Hypothalamus (tissue), 51 donors: ENCODE measurements at regions not wholly inside any gene's neighbourhood (a gene's known extent, or its start where the extent isn't known, plus 50 kb on each side); places are given as distances from the start of the nearest gene placed in this dataset.
"Not testable (repeated sequence)": the region's sequence is repeated elsewhere in the genome, so short reads cannot be mapped to it uniquely, and the experiment has no call there.

ENCODE experiments used
- DNase-seq, 51 donors: peaks; one replicate each; lab custom pipeline; 2025; lab: John Stamatoyannopoulos, UW

DNA sequence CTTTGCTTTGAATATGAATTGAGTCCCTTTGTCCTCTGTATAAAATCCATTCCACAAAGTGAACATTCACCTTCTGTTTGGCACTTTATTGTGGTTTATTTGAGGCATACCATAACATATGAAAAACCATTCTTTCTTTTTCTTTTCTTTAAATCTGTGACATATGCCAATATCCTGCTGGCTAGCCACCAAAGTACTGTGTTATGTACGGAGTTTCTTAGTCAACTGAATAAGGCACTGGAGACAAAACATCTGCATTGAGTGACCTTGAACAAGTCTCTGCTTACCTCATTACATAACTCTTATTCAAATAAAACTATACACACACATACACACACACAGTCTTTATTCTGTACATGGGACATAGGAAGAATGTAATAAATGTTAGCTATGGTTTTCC, 872.8 kb downstream of the C4orf33 start:
- DNase-seq = no peak

DNA sequence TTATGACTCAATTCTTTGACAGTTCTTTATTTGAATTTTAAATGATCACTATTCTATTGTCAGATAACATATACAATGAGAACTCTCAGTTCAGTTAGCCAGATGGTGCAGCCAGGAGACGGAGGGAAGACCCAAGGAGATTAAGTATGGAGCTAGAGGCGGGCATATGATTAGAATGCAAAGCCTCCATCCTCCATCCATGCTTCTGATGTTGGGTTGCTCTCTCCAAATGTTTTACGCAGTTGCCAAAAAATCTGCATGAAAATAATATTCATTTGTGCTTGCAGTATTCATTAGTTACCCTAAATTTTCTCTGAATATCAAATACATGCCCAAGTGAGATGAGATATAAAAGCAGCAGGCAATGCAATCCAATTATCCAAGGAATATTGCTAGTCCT, 874.8 kb downstream of the C4orf33 start:
- DNase-seq = no peak

DNA sequence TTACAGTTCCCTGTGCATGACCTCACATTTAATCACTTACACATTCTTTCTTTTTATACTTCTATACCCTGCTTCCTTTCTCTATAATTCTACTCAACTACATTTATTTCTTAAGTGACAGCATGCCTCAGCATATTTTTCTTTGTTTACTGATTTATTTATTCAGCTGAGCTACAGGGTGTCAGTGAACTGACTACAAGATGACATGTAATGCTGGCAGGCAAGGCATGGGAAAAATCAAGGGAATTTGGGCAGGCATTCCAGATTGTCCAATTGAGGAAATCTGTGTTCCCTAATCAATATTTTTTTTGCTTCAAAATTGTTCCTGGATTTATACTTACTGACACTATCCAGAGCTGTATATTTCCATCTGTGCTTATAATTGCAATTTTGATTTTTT, 875.5 kb downstream of the C4orf33 start:
- DNase-seq = no peak

DNA sequence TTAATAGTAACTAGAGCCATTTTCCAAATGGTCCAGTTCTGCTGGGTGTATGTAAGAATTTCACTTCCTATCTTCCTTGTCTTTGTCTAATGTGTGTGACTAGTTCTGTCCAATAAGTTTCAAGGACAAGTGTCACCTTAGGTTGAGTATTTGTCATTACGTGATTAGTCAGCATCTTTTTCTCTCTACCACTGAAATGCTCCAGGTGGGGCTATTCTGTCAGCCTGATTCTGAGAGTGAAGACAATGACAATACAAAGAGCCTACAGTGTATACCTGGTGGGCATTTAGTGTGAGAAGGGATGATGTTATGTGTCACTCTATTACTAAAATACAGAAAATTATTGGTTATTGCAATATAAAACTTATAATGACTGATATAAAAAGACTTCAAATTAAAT, 876.3 kb downstream of the C4orf33 start:
- no peak for DNase-seq

DNA sequence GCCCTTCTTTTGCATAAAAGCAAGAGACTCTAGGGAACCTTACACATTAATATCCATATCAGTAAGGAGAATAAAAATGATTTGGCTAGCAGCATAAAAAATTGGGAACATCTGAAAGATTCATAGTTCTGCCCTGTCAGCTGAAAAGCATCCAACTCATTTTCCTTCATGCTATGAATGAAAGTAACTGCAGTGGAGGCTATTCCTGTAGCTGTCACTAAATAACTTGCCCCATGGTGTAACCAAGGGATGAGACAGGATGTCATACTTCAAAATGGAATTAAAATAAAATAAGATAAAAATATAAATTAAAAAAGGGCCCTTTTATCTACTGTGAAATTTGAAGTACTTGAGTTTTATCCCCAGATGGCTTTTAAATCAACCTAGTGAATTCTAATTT, 878.8 kb downstream of the C4orf33 start:
- DNase-seq = no peak

DNA sequence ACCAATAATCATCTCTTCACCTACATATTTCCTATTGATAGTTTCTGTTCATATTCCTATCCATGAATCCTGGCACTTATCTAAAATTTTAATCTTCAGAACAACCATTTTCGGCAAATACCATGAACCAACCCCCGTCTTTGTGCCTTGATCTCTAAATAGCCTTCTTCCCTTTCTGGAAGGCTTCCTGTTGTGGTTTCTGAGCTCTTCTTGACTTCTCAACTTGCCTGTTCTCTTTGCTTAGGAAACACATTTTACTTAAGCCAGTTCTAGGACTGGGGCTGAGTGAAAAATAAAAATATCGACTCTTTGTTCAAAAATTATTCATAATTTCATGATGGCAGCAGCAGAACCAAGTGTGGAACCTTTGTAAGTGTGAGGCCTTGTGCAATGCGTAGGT, 882.4 kb downstream of the C4orf33 start:
- no peak for DNase-seq

DNA sequence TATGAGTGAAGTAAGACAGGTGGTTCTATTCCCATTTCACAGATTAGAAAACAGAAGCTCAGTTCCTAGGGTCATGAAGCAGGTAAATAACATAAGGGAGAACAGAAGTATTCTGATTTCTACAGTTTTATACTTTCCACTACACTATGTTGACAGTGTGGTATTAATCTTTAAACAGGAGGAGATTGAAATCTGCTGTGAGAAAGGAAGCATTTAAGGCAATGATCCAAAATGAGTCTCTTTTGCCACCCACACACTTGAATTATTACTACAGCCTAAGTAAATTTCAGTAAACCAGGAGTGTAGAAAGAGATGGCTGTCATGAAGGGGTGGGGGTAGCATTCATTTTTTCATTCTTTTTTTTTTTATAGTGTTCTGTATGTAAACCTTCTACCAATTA, 893.0 kb downstream of the C4orf33 start:
- DNase-seq = no peak

DNA sequence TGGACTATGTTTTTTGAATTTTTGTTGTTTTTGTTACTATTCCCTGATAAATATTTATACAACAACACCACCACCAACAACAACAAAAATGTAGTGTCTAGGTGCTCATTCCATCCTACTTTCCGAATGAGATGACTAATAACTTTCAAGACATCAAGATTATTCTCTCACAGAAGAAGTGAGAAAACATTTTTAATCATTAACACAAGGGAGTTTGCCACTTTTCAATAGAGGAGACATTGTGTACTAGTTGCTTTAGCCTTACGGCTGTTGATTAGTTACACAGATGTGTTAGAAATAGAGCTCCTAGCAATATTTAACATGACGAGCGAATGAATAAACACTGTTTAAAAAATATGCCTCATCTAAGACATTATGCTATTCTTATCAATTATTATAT, 898.8 kb downstream of the C4orf33 start:
- no peak for DNase-seq

DNA sequence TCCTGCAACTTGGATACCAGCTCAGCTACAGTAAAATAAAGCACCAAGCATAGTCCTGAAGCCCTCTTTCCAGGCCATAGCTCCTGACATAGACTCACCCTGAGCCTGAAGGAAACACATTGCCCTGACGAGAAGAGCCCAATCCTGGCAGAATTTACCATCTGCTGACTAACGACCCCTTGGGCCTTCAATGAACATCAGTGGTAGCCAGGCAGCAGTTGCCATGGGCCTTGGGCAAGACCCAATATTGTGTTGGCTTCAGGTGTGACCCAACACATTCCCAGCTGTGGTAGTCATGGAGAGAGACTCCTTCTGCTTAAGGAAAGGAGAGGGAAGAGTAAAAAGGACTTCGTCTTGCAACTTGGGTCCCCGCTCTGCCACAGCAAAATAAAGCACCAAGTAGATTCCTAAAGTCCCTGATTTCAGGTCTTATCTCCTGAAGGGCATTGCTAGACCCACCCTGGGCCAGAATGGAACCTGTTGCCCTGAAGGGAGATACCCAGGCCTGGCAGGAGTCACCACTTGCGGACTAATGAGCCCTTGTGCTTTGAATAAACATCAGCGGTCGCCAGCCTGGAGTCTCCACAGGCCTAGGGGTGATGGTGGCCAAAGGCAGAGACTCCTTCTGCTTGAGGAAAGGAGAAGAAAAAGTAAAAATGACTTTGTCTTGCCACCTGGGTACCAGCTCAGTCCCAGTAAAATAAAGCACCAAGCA, 902.6 kb downstream of the C4orf33 start:
- no peak for DNase-seq

DNA sequence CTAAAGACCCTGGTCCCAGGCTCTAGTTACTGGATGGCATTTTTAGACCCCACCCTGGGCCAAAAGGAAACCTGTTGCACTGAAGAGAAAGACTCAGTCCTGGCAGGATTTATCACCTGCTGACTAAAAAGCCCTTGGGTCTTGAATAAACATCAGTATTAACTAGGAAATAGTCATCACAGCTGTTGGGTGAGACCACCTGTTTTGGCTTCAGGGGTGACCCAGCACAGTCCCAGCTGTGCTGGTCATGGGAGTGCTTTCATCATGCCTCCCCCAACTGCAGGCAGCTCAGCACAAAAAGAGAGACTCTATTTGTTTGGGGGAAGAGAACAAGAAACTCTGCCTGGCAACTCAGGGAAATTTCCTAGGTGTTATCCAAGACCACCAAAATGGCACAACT, 903.2 kb downstream of the C4orf33 start:
- DNase-seq = no peak

DNA sequence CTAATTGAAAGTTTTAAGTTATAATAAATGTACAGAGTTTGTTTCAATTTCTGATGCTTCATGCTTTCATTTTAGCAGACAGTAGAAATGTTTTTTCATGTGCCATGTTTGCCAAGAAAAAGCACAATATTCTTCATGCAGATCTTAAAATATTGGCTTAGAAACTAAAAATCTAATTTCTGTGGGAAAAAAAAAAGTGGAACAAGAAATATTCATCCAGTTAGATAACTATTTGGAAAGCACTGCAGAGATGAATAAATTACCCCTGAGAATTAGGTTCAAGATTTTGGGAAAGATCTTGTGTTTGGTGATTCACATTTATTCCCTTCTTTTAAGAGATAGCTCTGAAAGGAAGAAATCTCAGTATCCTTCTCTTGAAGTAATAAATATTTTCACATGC, 912.5 kb downstream of the C4orf33 start:
- no peak for DNase-seq

DNA sequence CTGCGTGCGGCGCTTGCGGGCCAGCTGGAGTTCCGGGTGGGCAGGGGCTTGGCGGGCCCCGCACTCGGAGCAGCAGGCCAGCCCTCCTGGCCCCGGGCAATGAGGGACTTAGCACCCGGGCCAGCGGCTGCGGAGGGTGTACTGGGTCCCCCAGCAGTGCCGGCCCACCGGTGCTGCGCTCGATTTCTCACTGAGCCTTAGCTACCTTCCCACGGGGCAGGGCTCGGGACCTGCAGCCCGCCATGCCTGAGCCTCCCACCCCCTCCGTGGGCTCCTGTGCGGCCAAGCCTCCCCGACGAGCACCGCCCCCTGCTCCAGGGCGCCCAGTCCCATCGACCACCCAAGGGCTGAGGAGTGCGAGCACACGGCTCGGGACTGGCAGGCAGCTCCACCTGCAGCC, 916.9 kb downstream of the C4orf33 start:
- not testable (repeated sequence) for DNase-seq

DNA sequence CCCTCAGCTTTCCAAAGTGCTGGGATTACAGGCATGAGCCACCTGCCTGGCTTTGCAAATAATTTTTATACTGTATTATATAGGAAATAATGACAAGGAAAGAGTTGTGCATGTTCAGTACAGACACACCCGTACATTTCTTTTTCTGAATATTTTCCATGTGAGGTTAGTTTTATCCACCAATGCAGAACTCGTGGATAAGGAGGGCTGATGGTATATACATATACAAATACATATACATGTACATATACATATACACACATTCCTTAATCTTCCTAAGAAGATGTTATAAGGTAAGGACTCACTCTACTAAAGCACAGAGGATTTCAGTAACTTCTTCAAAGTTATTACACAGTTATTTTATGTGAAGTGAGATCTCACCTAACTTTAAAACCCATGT, 925.8 kb downstream of the C4orf33 start:
- DNase-seq = no peak

DNA sequence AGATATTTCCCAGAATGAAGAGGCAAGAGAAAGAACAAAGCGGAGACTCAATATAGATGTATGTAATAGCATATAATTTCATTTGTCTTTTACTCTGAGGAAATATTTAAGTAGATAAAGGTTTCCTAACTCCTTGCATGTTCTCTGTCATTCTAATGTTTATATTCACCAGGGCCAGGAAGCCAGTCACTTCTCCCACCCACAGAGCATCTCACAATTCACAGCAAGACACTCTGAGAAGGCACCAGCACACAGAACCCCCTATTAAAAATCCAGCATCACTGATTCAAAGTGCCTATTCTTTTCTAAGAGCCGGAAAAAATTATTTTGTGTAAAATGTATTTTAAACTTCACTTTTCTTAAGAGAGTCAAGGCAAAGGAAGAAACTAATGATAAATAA, 927.1 kb downstream of the C4orf33 start:
- no peak for DNase-seq

DNA sequence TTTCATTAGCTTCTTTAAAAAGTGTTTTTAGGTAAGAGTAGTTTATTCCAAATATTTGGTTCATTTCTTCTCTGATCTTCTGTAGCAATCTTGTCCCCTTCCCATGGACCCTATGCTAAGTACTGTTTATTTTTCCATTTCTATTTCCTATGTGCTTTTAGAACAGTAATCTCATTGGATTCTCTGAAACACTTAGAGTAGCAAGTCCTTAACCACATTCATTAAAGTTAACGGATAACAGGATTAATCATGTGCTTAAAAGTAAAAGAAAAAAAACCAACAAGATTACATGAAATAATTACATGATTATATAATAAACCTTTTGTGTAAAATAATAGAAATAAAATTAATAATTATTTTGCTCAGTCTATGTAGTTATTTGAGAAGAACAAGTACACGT, 929.7 kb downstream of the C4orf33 start:
- no peak for DNase-seq

DNA sequence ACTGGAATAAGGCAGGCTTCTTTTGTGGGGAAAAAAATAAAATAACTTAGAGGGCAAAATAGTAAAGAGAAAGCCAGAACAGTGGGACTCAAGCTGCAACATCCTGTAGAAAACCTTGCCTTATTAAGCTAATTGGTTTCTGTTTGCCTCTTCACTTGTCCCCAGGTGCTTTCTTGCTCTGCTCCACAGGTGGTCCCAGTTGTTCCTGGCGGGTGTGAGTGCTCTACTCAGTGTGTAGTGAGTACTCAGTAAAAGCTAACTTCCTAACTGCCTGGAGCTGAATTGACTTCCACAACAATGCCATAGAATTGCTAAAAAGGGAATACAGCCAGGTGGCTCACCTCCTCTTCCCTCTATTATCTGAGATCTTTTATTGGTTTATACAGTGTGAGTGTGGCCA, 930.2 kb downstream of the C4orf33 start:
- DNase-seq = no peak

DNA sequence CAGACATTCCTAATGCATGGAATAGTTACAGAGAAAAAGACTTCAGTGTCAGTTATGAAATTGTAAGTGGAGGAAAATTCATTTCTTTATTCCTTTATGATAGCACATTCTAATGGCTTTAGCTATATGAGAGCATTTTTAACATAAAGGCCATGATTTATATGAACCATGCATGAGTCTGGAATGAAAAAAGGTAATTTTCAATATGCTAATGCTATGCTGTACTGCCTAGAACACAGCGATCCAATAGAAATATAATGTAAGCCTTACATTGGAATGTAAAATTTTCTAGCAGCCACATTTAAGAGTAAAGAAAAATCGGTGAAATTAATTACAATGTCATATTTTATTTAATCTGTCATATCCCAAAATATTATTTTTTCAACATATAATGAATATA, 932.0 kb downstream of the C4orf33 start:
- no peak for DNase-seq

DNA sequence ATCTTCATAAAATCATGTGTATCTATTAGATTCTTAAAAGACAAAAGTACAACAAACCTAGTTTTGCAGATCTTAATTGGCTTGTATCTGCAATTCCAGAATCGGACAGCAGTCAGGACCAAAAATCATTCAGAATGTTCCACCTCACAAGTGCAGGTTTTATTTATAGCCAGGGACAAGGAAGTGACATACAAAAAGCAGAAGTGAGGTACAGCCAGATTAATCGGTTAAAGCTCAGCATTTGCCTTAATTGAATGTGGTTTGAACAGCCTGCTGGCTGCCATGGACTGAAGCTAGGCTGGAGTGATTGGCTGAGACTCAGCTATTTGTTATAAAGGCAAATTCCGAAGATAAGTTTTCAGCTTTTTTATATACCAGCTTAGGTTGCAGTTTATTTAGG, 932.6 kb downstream of the C4orf33 start:
- DNase-seq = peak in 1 of 51 donors; percentile 1

DNA sequence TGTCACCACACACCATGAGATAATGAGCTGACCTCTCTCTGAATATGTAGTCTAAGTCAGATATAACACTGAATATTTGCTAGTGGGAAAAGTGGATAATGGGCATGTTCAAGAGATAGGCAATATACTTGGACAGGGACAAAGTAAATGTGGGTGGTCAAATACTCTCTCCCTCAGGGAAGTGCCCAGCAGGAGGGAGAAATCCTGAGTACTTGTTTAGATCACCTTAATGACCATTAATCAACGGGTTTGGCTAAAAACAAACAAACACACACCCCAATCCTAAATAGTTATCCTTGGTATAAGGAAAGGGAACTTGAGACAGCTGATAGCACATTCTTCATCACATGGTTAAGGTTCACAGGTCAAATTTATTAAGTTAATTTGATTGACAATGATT, 933.5 kb downstream of the C4orf33 start:
- DNase-seq = no peak

DNA sequence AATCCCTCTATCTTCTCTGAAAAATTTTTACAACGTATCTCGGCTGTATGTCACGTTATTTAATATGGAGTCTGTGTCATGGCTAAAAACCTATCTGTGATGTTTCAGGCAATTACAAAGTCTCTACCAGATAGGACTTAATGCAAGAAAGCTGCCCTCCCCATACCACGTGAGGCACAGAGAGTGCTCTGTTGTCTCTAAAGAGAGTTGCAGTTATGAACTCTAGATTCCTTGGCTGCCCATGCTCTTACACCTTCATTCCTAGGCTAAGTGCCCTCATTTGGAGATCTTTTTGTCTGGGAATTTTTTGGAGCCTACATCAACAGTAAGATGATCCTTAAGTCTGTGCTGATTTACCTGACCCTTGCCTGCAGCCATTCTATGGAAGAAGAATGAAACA, 935.9 kb downstream of the C4orf33 start:
- DNase-seq = no peak

DNA sequence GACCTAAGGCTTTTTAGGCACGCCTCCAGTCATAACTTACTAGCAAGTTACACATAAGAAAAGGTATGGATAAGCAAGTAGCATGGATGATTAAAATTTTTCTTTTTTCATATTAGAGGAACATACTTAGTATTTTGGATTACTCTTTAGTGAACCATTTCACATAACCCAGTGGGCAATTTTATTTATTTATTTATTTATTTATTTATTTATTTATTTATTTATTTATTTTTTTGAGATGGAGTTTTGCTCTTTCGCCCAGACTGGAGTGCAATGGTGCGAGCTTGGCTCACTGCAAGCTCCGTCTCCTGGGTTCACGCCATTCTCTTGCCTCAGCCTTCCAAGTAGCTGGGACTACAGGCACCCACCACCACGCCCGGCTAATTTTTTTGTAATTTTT, 937.7 kb downstream of the C4orf33 start:
- not testable (repeated sequence) for DNase-seq

DNA sequence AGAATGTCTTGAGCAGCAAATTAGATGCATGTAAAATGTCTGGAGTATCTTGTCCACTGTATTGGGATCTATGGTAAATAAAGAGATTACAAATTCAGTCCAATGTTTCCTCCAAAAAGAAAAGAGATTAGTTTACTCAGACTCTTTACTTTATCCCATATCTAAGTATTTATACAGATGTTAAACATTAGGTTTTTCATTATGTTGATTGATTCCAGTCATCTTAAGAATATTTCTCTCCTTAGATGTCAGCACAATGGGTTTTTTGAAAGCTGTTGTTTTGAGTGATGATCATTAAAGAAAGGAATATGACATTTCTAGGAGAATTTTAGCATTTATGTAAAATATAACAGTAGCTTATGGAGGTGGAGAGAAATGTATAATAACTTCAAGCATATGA, 938.9 kb downstream of the C4orf33 start:
- DNase-seq = no peak

DNA sequence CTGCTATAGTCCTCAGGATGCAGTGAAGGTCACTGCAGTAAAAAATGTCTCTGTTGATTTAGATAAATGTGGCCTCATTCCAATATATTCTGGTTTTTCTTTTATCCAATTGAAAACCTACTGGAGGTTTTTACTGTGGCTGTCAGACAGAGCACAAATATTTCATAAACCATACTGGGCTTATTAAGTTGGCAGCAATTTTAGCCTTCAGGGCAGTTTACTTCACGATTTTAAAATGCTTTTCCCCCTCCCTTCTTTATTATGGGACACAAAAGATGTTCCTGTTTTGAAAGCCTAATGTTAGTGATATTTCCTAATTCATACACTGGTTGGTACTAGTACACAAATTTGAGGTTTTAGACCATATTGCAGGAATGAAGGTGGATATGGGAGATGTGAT, 939.4 kb downstream of the C4orf33 start:
- no peak for DNase-seq
